Activated naive CD4-positive, alpha-beta T cell treated with anti-CD3 and anti-CD28 coated beads, Interleukin-2, amount 50 U/mL, for 72 hours (primary cell): ENCODE measurements at regions not wholly inside any gene's neighbourhood (a gene's known extent, or its start where the extent isn't known, plus 50 kb on each side); places are given as distances from the start of the nearest gene placed in this dataset.
A peak's percentile ranks its signal among the peaks of the same experiment; 100 is the strongest.

ENCODE experiments used
- ATAC-seq, 2 donors: fragments of 150-1000 bp; cut with Tn5 transposase; 2 replicates each; pipeline ENCODE4 v1.10.0; 2021; ENCODE audit warnings: mild to moderate bottlenecking in 2 of 2, moderate library complexity in 2 of 2
- DNase-seq, 2 donors: peaks; one replicate each; pipeline ENCODE4 v3.0.0; 2021 to 2022; ENCODE audit warnings: low spot score in 2 of 2
- H3K27ac Mint-ChIP-seq, 2 donors: one replicate each; pipeline ENCODE4 v1.8.0; 2022; ENCODE audit warnings: mild to moderate bottlenecking in 2 of 2, mixed read lengths in 2 of 2
- H3K36me3 Mint-ChIP-seq, 2 donors: one replicate each; pipeline ENCODE4 v1.8.0; 2022; ENCODE audit warnings: mixed read lengths in 2 of 2
- H3K9me3 Mint-ChIP-seq, 2 donors: one replicate each; pipeline ENCODE4 v1.8.0; 2022; ENCODE audit warnings: mixed read lengths in 2 of 2

GRCh38 chr2:236975766-236976165 is 109.9 kb upstream of the COPS8 start:
- DNase-seq (no peak), ATAC-seq (no peak)
- H3K9me3 Mint-ChIP-seq = no peaks in the 10 kb centered on the region
- H3K27ac Mint-ChIP-seq = peak overlapping the region in 1 of 2 donors; percentile 68
- H3K36me3 Mint-ChIP-seq = no peaks in the 10 kb centered on the region

GRCh38 chr2:236976266-236977062 is 109.2 kb upstream of the COPS8 start:
- peak overlapping the region in 1 of 2 donors; percentile 68 for H3K27ac Mint-ChIP-seq
- no peaks in the 10 kb centered on the region for H3K36me3 Mint-ChIP-seq
- ATAC-seq (no peak), DNase-seq (no peak)
- H3K9me3 Mint-ChIP-seq = no peaks in the 10 kb centered on the region

- H3K36me3 Mint-ChIP-seq = peaks cover 0 to 2% of the 10 kb centered on the region in 2 donors
- DNase-seq (no peak), ATAC-seq (no peak)
- peaks cover 0 to 2% of the 10 kb centered on the region in 2 donors for H3K9me3 Mint-ChIP-seq
- H3K27ac Mint-ChIP-seq = no peak overlapping the region
These were observed 108.4 kb upstream of the COPS8 start for GRCh38 chr2:236977063-236977851.

- H3K36me3 Mint-ChIP-seq = peaks cover 0 to 8% of the 10 kb centered on the region in 2 donors
- H3K9me3 Mint-ChIP-seq = peaks cover 0 to 8% of the 10 kb centered on the region in 2 donors
- ATAC-seq (no peak), DNase-seq (no peak)
- H3K27ac Mint-ChIP-seq = no peak overlapping the region
These were observed 107.8 kb upstream of the COPS8 start for GRCh38 chr2:236977852-236978398.

- Mint-ChIP-seq H3K36me3 (peaks cover 0 to 10% of the 10 kb centered on the region in 2 donors), H3K27ac (no peak overlapping the region), H3K9me3 (peaks cover 0 to 21% of the 10 kb centered on the region in 2 donors)
- ATAC-seq (no peak), DNase-seq (no peak)
These were observed 106.0 kb upstream of the COPS8 start for GRCh38 chr2:236979664-236980063.

- Mint-ChIP-seq H3K27ac (no peak overlapping the region), H3K36me3 (peaks cover 0 to 10% of the 10 kb centered on the region in 2 donors), H3K9me3 (peaks cover 0 to 24% of the 10 kb centered on the region in 2 donors)
- ATAC-seq (no peak), DNase-seq (no peak)
These were observed 104.7 kb upstream of the COPS8 start for GRCh38 chr2:236980961-236981360.

GRCh38 chr2:236981701-236982485 is 103.8 kb upstream of the COPS8 start:
- Mint-ChIP-seq H3K9me3 (peaks cover 0 to 24% of the 10 kb centered on the region in 2 donors), H3K27ac (no peak overlapping the region), H3K36me3 (peaks cover 0 to 10% of the 10 kb centered on the region in 2 donors)
- DNase-seq (no peak), ATAC-seq (no peak)

- ATAC-seq (no peak), DNase-seq (no peak)
- Mint-ChIP-seq H3K27ac (no peak overlapping the region), H3K9me3 (peaks cover 0 to 24% of the 10 kb centered on the region in 2 donors), H3K36me3 (peaks cover 0 to 10% of the 10 kb centered on the region in 2 donors)
These were observed 102.8 kb upstream of the COPS8 start for GRCh38 chr2:236982693-236983455.

- DNase-seq = no peak
- Mint-ChIP-seq H3K36me3 (peaks cover 0 to 10% of the 10 kb centered on the region in 2 donors), H3K27ac (no peak overlapping the region), H3K9me3 (peaks cover 0 to 24% of the 10 kb centered on the region in 2 donors)
- no peak for ATAC-seq
These were observed 101.6 kb upstream of the COPS8 start for GRCh38 chr2:236984046-236984445.

- ATAC-seq (no peak), DNase-seq (no peak)
- Mint-ChIP-seq H3K27ac (no peak overlapping the region), H3K36me3 (peaks cover 0 to 10% of the 10 kb centered on the region in 2 donors), H3K9me3 (peaks cover 0 to 24% of the 10 kb centered on the region in 2 donors)
These were observed 99.8 kb upstream of the COPS8 start for GRCh38 chr2:236985761-236986339.

GRCh38 chr2:236986524-236987330 is 99.0 kb upstream of the COPS8 start:
- no peak overlapping the region for H3K27ac Mint-ChIP-seq
- H3K9me3 Mint-ChIP-seq = peaks cover 0 to 24% of the 10 kb centered on the region in 2 donors
- no peak for ATAC-seq
- H3K36me3 Mint-ChIP-seq = peaks cover 0 to 10% of the 10 kb centered on the region in 2 donors
- DNase-seq = no peak

- Mint-ChIP-seq H3K36me3 (no peaks in the 10 kb centered on the region), H3K27ac (no peak overlapping the region), H3K9me3 (peaks cover 0 to 16% of the 10 kb centered on the region in 2 donors)
- ATAC-seq (no peak), DNase-seq (no peak)
These were observed 97.5 kb upstream of the COPS8 start for GRCh38 chr2:236988216-236988615.

GRCh38 chr2:236988690-236989624 is 96.7 kb upstream of the COPS8 start:
- Mint-ChIP-seq H3K27ac (no peak overlapping the region), H3K36me3 (no peaks in the 10 kb centered on the region), H3K9me3 (peaks cover 0 to 10% of the 10 kb centered on the region in 2 donors)
- ATAC-seq (no peak), DNase-seq (no peak)

GRCh38 chr2:236990552-236990951 is 95.1 kb upstream of the COPS8 start:
- no peak overlapping the region for H3K27ac Mint-ChIP-seq
- DNase-seq = no peak
- H3K36me3 Mint-ChIP-seq = no peaks in the 10 kb centered on the region
- no peak for ATAC-seq
- no peaks in the 10 kb centered on the region for H3K9me3 Mint-ChIP-seq
